ENCODE measurements at regions not wholly inside any gene's neighbourhood (a gene's known extent, or its start where the extent isn't known, plus 50 kb on each side); places are given as distances from the start of the nearest gene placed in this dataset.

- ChIA-PET CTCF (no interaction called here), POLR2A (no interaction called here)
- no peak for DNase-seq (ENCODE audit: extremely low spot score)
- TF ChIP-seq CTCF (IDR thresholded peaks at IDR 0.05; ENCODE audit: control extremely low read depth, extremely low read depth, low read depth, missing control alignments): no peak
These were observed 202.6 kb downstream of the CD109 start for GRCh38 chr6:73898599-73898998.

- no peak for TF ChIP-seq CTCF (IDR thresholded peaks at IDR 0.05; ENCODE audit: control extremely low read depth, extremely low read depth, low read depth, missing control alignments)
- POLR2A ChIA-PET: no interaction called here
- no peak for DNase-seq (ENCODE audit: extremely low spot score)
- CTCF ChIA-PET: no interaction called here
These were observed 197.7 kb downstream of the CD109 start for GRCh38 chr6:73893696-73894095.

- POLR2A ChIA-PET: no interaction called here
- CTCF ChIA-PET: no interaction called here
- no peak for DNase-seq (ENCODE audit: extremely low spot score)
- no peak for TF ChIP-seq CTCF (IDR thresholded peaks at IDR 0.05; ENCODE audit: control extremely low read depth, extremely low read depth, low read depth, missing control alignments)
These were observed 192.0 kb downstream of the CD109 start for GRCh38 chr6:73888050-73888449.

GRCh38 chr6:73885393-73885792 is 189.4 kb downstream of the CD109 start:
- POLR2A ChIA-PET: no interaction called here
- CTCF ChIA-PET: interaction anchor here (1.5 to 2.6 kb wide), 3 partner anchors 18 to 1319 kb away, joined by 4 to 7 read pairs (median 6); no protein-coding TSS in a partner anchor
- no peak for DNase-seq (ENCODE audit: extremely low spot score)
- TF ChIP-seq CTCF (IDR thresholded peaks at IDR 0.05; ENCODE audit: control extremely low read depth, extremely low read depth, low read depth, missing control alignments): no peak

GRCh38 chr6:73884540-73884939 is 188.5 kb downstream of the CD109 start:
- CTCF ChIA-PET: interaction anchor here (2.6 kb wide), 1 partner anchor 28 kb away, joined by 7 read pairs; no protein-coding TSS in a partner anchor

GRCh38 chr6:73879501-73880293 is 183.7 kb downstream of the CD109 start:
- ChIA-PET POLR2A (no interaction called here), CTCF (no interaction called here)

More at GRCh38 chr6:73884540-73884939, 188.5 kb downstream of the CD109 start:
- no peak for TF ChIP-seq CTCF (IDR thresholded peaks at IDR 0.05; ENCODE audit: control extremely low read depth, extremely low read depth, low read depth, missing control alignments)
- DNase-seq (ENCODE audit: extremely low spot score): no peak
- POLR2A ChIA-PET: no interaction called here

More at GRCh38 chr6:73879501-73880293, 183.7 kb downstream of the CD109 start:
- no peak for TF ChIP-seq CTCF (IDR thresholded peaks at IDR 0.05; ENCODE audit: control extremely low read depth, extremely low read depth, low read depth, missing control alignments)
- DNase-seq (ENCODE audit: extremely low spot score): no peak

All from GM10248 (cell line).